ENCODE measurements at regions not wholly inside any gene's neighbourhood (a gene's known extent, or its start where the extent isn't known, plus 50 kb on each side); places are given as distances from the start of the nearest gene placed in this dataset.

- intact Hi-C loops (cut with micrococcal nuclease) = no loop called here
- DNase-seq (ENCODE audit: low read depth, low spot score) = no peak
- no peaks in the 10 kb centered on the region for H3K9me1 ChIP-seq (replicated peaks; ENCODE audit: control insufficient read depth, extremely low read depth, insufficient read depth, low read length)
- BruUV-seq (replicated peaks) = no TSS peak
- H3K79me2 ChIP-seq (ENCODE audit: control insufficient read depth, insufficient read depth, low read length) = no peaks in the 10 kb centered on the region
- no peaks in the 10 kb centered on the region for H3K9me3 ChIP-seq (replicated peaks; ENCODE audit: control insufficient read depth, insufficient read depth, low read length)
- no peak overlapping the region for H3K9ac ChIP-seq (replicated peaks; ENCODE audit: extremely low read depth, insufficient read depth, low read length)
- dilution Hi-C loops (cut with MboI; ENCODE audit: extremely low pct_ligation_motif_present, low sequenced_read_pairs) = no loop called here
- H3K36me3 ChIP-seq (ENCODE audit: control insufficient read depth in 2 of 2, extremely low read depth in 1 of 2, insufficient read depth in 2 of 2, low read length in 2 of 2) = no peaks in the 10 kb centered on the region
- ChIA-PET POLR2A (no interaction called here), CTCF (no interaction called here)
- no peaks in the 10 kb centered on the region for H3K4me1 ChIP-seq (ENCODE audit: control insufficient read depth, extremely low read depth, insufficient read depth, low read length)
- H3K27me3 ChIP-seq (ENCODE audit: control insufficient read depth in 2 of 2, insufficient read depth in 2 of 2, low read length in 2 of 2) = no peaks in the 10 kb centered on the region
- no peak overlapping the region for H3K27ac ChIP-seq (ENCODE audit: insufficient read depth, low read depth, low read length)
- FAIRE-seq = no peak
- H3K4me2 ChIP-seq (ENCODE audit: insufficient read depth, low read length) = no peak overlapping the region
- H2AFZ ChIP-seq (ENCODE audit: low read depth, low read length) = no peak overlapping the region
- no peak for TF ChIP-seq POLR2AphosphoS5 (IDR thresholded peaks at IDR 0.05; ENCODE audit: insufficient read depth, low read depth, low read length)
- TF ChIP-seq POLR2A (IDR thresholded peaks at IDR 0.05; ENCODE audit: low read depth, low read length) = no peak
- no peak for TF ChIP-seq EZH2 (IDR thresholded peaks at IDR 0.05; ENCODE audit: borderline replicate concordance, low read depth, low read length, severe bottlenecking)
- TF ChIP-seq JUN (IDR thresholded peaks at IDR 0.05; ENCODE audit: borderline replicate concordance, insufficient read depth, insufficient read length, low read depth) = no peak
- no peak for TF ChIP-seq MAX (IDR thresholded peaks at IDR 0.05; ENCODE audit: insufficient read depth, insufficient read length)
- no peak for TF ChIP-seq GATA2 (IDR thresholded peaks at IDR 0.05; ENCODE audit: insufficient read depth, insufficient read length, low read depth, low read length)
- no peak for TF ChIP-seq CTCF (IDR thresholded peaks at IDR 0.05; ENCODE audit: extremely low read depth in 1 of 2, insufficient read depth in 1 of 2, low read depth in 1 of 2, low read length in 2 of 2)
- TF ChIP-seq FOS (IDR thresholded peaks at IDR 0.05; ENCODE audit: borderline replicate concordance, insufficient read depth, low read length) = no peak
- TF ChIP-seq MYC (IDR thresholded peaks at IDR 0.05; ENCODE audit: low read depth, low read length) = no peak
- no peak overlapping the region for H3K4me3 ChIP-seq (replicated peaks in 1 of 3; ENCODE audit: insufficient read depth in 1 of 3, low read depth in 1 of 3, low read length in 3 of 3)
- no peaks in the 10 kb centered on the region for H4K20me1 ChIP-seq (replicated peaks; ENCODE audit: control insufficient read depth, extremely low read depth, insufficient read depth, low read length)
Observed at GRCh38 chr11:127587511-127587910, 586.9 kb upstream of the KIRREL3 start.

Data from endothelial cell of umbilical vein (primary cell).